Kidney (tissue), 13 donors: ENCODE measurements at regions not wholly inside any gene's neighbourhood (a gene's known extent, or its start where the extent isn't known, plus 50 kb on each side); places are given as distances from the start of the nearest gene placed in this dataset.

Source experiments
- DNase-seq, 5 donors: peaks; one replicate each; pipeline ENCODE4 v3.0.0-alpha.2; 2013 to 2020
- FAIRE-seq: peaks from 2 replicates; lab custom pipeline; 2012; peaks lifted over from hg19 to GRCh38; lab: Jason Lieb, UNC
- H3K27ac ChIP-seq, 2 donors: one replicate each; pipeline ENCODE4 v1.7.0; 2013; ENCODE audit warnings: low read depth in 2 of 2, low read length in 2 of 2, inconsistent platforms in 1 of 2
- H3K27me3 ChIP-seq: one replicate; pipeline ENCODE4 v1.7.1; 2013; ENCODE audit warnings: low read length, inconsistent platforms; ENCODE audit not compliant: control insufficient read depth, insufficient read depth
- H3K36me3 ChIP-seq, 3 donors: one replicate each; pipeline versions ENCODE4 v1.7.0 to v1.7.1; 2013; ENCODE audit warnings: low read length in 3 of 3, control low read depth in 1 of 3, inconsistent platforms in 1 of 3; ENCODE audit not compliant: insufficient read depth in 3 of 3, control insufficient read depth in 2 of 3
- H3K4me1 ChIP-seq, 3 donors: one replicate each; pipeline versions ENCODE4 v1.7.0 to v1.7.1; 2013; ENCODE audit warnings: low read length in 3 of 3, inconsistent platforms in 1 of 3, low read depth in 1 of 3; ENCODE audit not compliant: control insufficient read depth in 2 of 3, insufficient read depth in 2 of 3
- H3K4me3 ChIP-seq, 3 donors: one replicate each; pipeline versions ENCODE4 v1.7.0 to v1.8.1; 2013; ENCODE audit warnings: low read length in 3 of 3, control low read depth in 1 of 3, inconsistent platforms in 1 of 3
- H3K9ac ChIP-seq, 3 donors: one replicate each; pipeline versions ENCODE4 v1.7.0 to v1.7.1; 2013; ENCODE audit warnings: low read length in 3 of 3, control low read depth in 1 of 3, inconsistent platforms in 1 of 3
- H3K9me3 ChIP-seq, 3 donors: one replicate each; pipeline versions ENCODE4 v1.7.0 to v1.7.1; 2013; ENCODE audit warnings: low read length in 3 of 3, control low read depth in 1 of 3, inconsistent platforms in 1 of 3; ENCODE audit not compliant: control insufficient read depth in 2 of 3, insufficient read depth in 1 of 3
- intact Hi-C: fragments of 100-400 bp; cut with DNase I; formaldehyde crosslinking; loops from one replicate; pipeline ENCODE4 v1.11.1; 2022
- TF ChIP-seq, protein P1 (sequence below): IDR thresholded peaks from 3 replicates; pipeline ENCODE4 v1.5.1; 2012; ENCODE audit warnings: mild to moderate bottlenecking, moderate library complexity, borderline replicate concordance; ENCODE audit not compliant: insufficient read depth; ENCODE audit errors: extremely low read depth
- donor health status: control.
- donor health status: control.
- donor health status: control.
- donor health status: control.
- donor health status: control.
- donor health status: DM: yes; HTN: yes; CAD: no.
- donor health status: Normal renal cell carcinoma (clear cell type).

DNA sequence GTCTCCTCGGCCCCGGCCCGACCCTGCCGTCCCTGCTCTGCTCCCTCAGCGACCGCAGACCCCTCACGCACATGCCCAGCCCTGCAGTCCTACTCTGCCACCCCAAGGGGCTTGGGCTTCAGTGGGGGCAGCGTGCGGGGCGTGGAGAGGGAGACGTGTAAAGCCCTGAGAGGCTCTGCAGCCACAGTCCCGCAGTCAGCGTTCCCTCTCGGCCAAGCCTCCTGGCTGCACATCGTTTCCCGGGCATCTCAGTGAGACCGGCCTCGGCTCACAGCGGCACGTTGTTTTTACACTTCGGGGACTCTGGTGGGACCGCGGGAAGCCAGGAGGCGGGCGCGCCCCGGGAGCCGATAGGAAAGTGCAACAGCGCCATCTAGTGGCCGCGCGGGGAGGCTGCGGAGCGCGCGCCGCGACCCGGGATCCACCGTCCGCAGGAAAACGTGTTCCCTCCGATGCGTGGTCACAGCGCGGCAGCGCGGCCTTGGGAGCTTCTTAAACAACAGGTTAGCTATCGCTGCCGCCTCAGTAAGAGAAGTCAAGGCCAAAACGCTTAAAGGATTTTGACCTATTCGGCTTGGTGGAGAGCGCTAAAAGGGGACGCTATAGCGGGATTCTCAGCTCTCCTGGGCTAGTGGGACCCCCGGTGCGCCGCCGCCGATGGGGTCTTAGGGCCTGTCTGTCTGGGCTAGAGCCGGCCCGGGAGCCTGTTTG is 226.8 kb upstream of the IGF1R start:
- FAIRE-seq (no peak), DNase-seq (peak; percentile 83 to 91 (median 86))
- peak overlapping the region in 1 of 3 donors; percentile 7 for H3K9ac ChIP-seq
- TF ChIP-seq, protein P1, sequence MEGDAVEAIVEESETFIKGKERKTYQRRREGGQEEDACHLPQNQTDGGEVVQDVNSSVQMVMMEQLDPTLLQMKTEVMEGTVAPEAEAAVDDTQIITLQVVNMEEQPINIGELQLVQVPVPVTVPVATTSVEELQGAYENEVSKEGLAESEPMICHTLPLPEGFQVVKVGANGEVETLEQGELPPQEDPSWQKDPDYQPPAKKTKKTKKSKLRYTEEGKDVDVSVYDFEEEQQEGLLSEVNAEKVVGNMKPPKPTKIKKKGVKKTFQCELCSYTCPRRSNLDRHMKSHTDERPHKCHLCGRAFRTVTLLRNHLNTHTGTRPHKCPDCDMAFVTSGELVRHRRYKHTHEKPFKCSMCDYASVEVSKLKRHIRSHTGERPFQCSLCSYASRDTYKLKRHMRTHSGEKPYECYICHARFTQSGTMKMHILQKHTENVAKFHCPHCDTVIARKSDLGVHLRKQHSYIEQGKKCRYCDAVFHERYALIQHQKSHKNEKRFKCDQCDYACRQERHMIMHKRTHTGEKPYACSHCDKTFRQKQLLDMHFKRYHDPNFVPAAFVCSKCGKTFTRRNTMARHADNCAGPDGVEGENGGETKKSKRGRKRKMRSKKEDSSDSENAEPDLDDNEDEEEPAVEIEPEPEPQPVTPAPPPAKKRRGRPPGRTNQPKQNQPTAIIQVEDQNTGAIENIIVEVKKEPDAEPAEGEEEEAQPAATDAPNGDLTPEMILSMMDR, result peak; percentile 94
- H3K4me1 ChIP-seq, result peaks cover 0 to 9% (median 8%) of the 10 kb centered on the region in 3 donors
- H3K27me3 ChIP-seq, result no peaks in the 10 kb centered on the region
- H3K9me3 ChIP-seq, result no peaks in the 10 kb centered on the region
- intact Hi-C loops, result loop anchor here (5.0 kb wide), 1 partner anchor 109 kb away; no protein-coding TSS in a partner anchor
- H3K36me3 ChIP-seq, result no peaks in the 10 kb centered on the region
- no peak overlapping the region for H3K27ac ChIP-seq
- peak overlapping the region in 2 of 3 donors; percentile 26 to 39 for H3K4me3 ChIP-seq

DNA sequence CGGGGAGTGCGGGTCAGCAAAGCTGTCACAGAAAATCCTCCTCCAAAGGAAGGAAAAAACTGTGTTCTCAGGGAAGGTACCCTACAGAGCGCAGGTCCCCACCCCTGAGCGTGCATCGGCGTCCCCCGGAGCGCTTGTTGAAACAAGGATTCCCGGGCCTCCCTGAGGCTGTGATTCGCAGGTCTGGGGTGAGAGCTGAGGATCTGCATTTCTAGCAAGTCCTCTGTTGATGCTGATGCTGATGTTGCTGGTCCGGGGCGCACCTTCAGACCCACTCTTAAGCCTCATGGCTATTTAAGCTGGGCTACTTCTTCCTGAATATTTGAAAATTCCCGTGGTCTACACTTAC is 226.2 kb upstream of the IGF1R start:
- H3K27me3 ChIP-seq, result no peaks in the 10 kb centered on the region
- DNase-seq, result no peak
- H3K4me3 ChIP-seq, result no peak overlapping the region
- no peak overlapping the region for H3K27ac ChIP-seq
- no peak for FAIRE-seq
- no peak overlapping the region for H3K9ac ChIP-seq
- H3K4me1 ChIP-seq, result peaks cover 0 to 9% (median 8%) of the 10 kb centered on the region in 3 donors
- no peaks in the 10 kb centered on the region for H3K36me3 ChIP-seq
- intact Hi-C loops, result loop anchor here (5.0 kb wide), 1 partner anchor 110 kb away; no protein-coding TSS in a partner anchor
- no peaks in the 10 kb centered on the region for H3K9me3 ChIP-seq
- TF ChIP-seq, protein P1, result no peak

DNA sequence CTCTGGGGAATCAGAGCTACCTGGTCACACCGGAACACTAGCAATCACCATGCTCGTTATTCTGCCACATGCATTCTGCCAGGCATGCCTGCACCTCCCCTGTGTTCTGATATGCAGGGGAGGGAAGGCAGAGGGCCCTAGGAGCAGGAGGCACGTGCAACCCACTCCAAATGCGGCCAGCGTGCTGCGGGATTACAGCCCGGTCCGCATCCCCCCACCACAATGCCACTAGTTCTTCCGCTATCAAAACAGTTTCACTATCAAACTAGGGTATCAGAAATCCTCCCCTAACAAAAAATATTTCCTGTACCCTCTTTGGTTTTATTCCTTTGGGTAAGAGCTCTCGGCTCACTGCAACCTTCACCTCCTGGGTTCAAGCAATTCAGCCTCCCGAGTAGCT is 223.2 kb upstream of the IGF1R start:
- DNase-seq (no peak), FAIRE-seq (no peak)
- TF ChIP-seq, protein P1, result no peak

More for the DNA sequence above, 223.2 kb upstream of the IGF1R start:
- Histone ChIP-seq H3K36me3 (no peaks in the 10 kb centered on the region), H3K27me3 (no peaks in the 10 kb centered on the region), H3K4me3 (no peak overlapping the region), H3K9me3 (no peaks in the 10 kb centered on the region), H3K9ac (no peak overlapping the region), H3K27ac (no peak overlapping the region), H3K4me1 (peaks cover 0 to 10% (median 9%) of the 10 kb centered on the region in 3 donors)
- intact Hi-C loops, result no loop called here
